Upper lobe of left lung (tissue), 6 donors: ENCODE measurements at regions not wholly inside any gene's neighbourhood (a gene's known extent, or its start where the extent isn't known, plus 50 kb on each side); places are given as distances from the start of the nearest gene placed in this dataset.

Experiments
- ATAC-seq, 2 donors: fragments of 200-7000 bp; cut with Tn5 transposase; one replicate each; pipeline ENCODE4 v1.9.1; 2022; ENCODE audit warnings: mild to moderate bottlenecking in 2 of 2, moderate library complexity in 2 of 2; ENCODE audit not compliant: low FRiP score in 2 of 2
- DNase-seq, 2 donors: peaks; one replicate each; pipeline ENCODE4 v3.0.0-alpha.2; 2019 to 2020
- H3K27ac ChIP-seq, 4 donors: fragments of 200-600 bp; sonication (generic); one replicate each; pipeline ENCODE4 v1.5.1; 2016 to 2019
- H3K27me3 ChIP-seq, 4 donors: fragments of 200-600 bp; sonication (generic); one replicate each; pipeline ENCODE4 v1.5.1; 2017 to 2019
- H3K36me3 ChIP-seq, 4 donors: fragments of 200-600 bp; sonication (generic); one replicate each; pipeline ENCODE4 v1.5.1; 2016 to 2019
- H3K4me1 ChIP-seq, 4 donors: fragments of 200-600 bp; sonication (generic); one replicate each; pipeline ENCODE4 v1.5.1; 2018 to 2019
- H3K4me3 ChIP-seq, 4 donors: fragments of 200-600 bp; sonication (generic); one replicate each; pipeline ENCODE4 v1.5.1; 2017 to 2019; ENCODE audit warnings: mild to moderate bottlenecking in 2 of 4, moderate library complexity in 1 of 4
- H3K9me3 ChIP-seq, 4 donors: fragments of 200-600 bp; sonication (generic); one replicate each; pipeline ENCODE4 v1.5.1; 2018 to 2019
- EP300 ChIP-seq, 4 donors: sonication (generic); formaldehyde crosslinking; IDR thresholded peaks; one replicate each; pipeline ENCODE4 v1.5.1; 2017; ENCODE audit warnings: antibody characterized with exemption in 4 of 4, control low read depth in 2 of 4
- POLR2A ChIP-seq, 4 donors: fragments of 450-650 bp; IDR thresholded peaks; one replicate each; pipeline ENCODE4 v1.5.1; 2016 to 2017; ENCODE audit warnings: antibody characterized with exemption in 4 of 4, mild to moderate bottlenecking in 2 of 4
- POLR2AphosphoS5 ChIP-seq, 2 donors: sonication (generic); formaldehyde crosslinking; IDR thresholded peaks; one replicate each; pipeline ENCODE4 v1.5.1; 2017; ENCODE audit warnings: antibody characterized with exemption in 2 of 2
- WGBS, 2 donors: methylation state at CpG; one replicate each; pipeline ENCODE4 v1.1.5; 2017 to 2018; 5-methylcytosine and 5-hydroxymethylcytosine counted together
- TF ChIP-seq, protein P1 (sequence below), 6 experiments: fragments of 450-650 bp in 4 of 6; fragments of 200-600 bp in 2 of 6; sonication (generic) in 2 of 6; IDR thresholded peaks; one replicate each; pipeline ENCODE4 v1.5.1; 2016 to 2019; ENCODE audit warnings: antibody characterized with exemption in 6 of 6
- donor health status: DM: no; HTN: no; CAD: no; lungs with moderate emphysema.
- donor health status: DM: no; HTN: yes; CAD: no; lungs with severe emphysema.

DNA sequence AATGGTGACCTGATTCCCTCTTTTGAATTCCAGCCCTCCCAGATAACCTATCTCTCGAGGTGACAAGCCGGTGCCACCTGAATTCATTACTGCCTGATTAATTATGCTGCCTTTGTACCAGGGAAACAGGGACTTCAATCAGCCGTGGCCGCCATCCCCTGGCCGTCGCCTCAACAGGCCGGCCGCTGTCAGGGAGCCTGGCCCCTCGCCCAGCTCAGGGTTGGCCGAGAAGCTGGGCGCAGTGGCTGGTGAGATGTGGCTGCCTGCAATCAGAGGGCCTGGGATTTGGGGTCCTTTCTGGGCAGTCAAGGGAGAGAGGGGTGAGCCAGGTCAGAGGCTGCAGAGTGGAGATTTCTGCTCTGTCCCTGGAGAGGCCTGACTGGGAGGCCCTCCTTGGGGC, 91.2 kb downstream of the KCTD15 start:
- DNase-seq = peak in 1 of 2 donors; percentile 52
- Histone ChIP-seq H3K36me3 (no peaks in the 10 kb centered on the region), H3K27me3 (no peaks in the 10 kb centered on the region), H3K4me3 (no peak overlapping the region), H3K4me1 (peaks cover 0 to 14% (median 13%) of the 10 kb centered on the region in 4 donors), H3K9me3 (no peaks in the 10 kb centered on the region), H3K27ac (no peak overlapping the region)
- TF ChIP-seq POLR2A (IDR thresholded peaks at IDR 0.05) (no peak), EP300 (IDR thresholded peaks at IDR 0.05) (no peak), POLR2AphosphoS5 (IDR thresholded peaks at IDR 0.05) (no peak)
- TF ChIP-seq, protein P1, sequence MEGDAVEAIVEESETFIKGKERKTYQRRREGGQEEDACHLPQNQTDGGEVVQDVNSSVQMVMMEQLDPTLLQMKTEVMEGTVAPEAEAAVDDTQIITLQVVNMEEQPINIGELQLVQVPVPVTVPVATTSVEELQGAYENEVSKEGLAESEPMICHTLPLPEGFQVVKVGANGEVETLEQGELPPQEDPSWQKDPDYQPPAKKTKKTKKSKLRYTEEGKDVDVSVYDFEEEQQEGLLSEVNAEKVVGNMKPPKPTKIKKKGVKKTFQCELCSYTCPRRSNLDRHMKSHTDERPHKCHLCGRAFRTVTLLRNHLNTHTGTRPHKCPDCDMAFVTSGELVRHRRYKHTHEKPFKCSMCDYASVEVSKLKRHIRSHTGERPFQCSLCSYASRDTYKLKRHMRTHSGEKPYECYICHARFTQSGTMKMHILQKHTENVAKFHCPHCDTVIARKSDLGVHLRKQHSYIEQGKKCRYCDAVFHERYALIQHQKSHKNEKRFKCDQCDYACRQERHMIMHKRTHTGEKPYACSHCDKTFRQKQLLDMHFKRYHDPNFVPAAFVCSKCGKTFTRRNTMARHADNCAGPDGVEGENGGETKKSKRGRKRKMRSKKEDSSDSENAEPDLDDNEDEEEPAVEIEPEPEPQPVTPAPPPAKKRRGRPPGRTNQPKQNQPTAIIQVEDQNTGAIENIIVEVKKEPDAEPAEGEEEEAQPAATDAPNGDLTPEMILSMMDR (IDR thresholded peaks at IDR 0.05) = no peak
- ATAC-seq = no peak
- 86 to 96% methylated on average over 7 to 11 of the region's 11 CpGs for WGBS, 2 donors

DNA sequence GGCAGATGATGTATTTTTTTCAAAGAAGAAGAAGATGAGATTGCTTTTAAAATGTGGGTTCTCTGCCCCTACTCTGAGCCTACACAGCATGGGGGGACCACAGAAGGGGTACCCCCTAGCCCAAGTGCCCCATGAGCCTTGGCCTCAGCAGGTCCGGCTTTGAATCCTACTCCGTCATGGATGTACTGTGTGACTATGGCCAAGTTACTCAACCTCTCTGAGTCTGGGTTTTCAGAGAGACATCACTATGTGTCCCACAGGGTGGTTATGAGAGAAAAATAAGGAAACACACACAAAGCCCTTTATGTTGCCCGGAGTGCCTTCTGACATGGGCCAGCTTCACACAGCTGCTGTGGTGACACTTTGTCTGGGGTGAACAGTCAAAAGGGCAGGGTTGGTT, 92.0 kb downstream of the KCTD15 start:
- TF ChIP-seq, protein P1 (IDR thresholded peaks at IDR 0.05) = no peak
- TF ChIP-seq POLR2A (IDR thresholded peaks at IDR 0.05) (no peak), POLR2AphosphoS5 (IDR thresholded peaks at IDR 0.05) (no peak), EP300 (IDR thresholded peaks at IDR 0.05) (no peak)
- ATAC-seq (no peak), DNase-seq (no peak)
- Histone ChIP-seq H3K27me3 (no peaks in the 10 kb centered on the region), H3K36me3 (no peaks in the 10 kb centered on the region), H3K4me1 (peaks cover 0 to 9% (median 7%) of the 10 kb centered on the region in 4 donors), H3K9me3 (no peaks in the 10 kb centered on the region), H3K4me3 (no peak overlapping the region), H3K27ac (no peak overlapping the region)
- 86 to 100% methylated on average over 3 of the region's 3 CpGs for WGBS, 2 donors

DNA sequence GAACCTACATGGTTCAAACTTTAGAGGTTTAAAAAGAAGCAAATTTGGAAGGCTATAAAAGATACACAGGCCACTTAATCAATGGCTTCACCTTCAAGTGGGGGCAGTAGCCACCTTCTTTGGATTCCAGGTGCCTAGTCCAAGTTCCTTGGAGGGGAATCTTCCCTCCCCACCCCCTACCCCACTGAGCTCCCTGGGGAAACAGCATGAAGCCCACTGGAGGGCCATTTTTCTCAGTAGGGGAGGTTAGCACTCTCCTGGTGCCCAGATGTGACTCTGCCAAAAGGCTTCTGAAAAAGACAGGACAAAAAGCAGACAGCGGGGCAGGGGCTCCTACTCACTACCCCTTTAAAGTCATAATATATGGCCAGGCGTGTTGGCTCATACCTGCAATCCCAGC, 93.9 kb downstream of the KCTD15 start:
- no peak overlapping the region for H3K27ac ChIP-seq
- H3K27me3 ChIP-seq = no peaks in the 10 kb centered on the region
- TF ChIP-seq EP300 (IDR thresholded peaks at IDR 0.05) (no peak), POLR2A (IDR thresholded peaks at IDR 0.05) (no peak), POLR2AphosphoS5 (IDR thresholded peaks at IDR 0.05) (no peak)
- TF ChIP-seq, protein P1 (IDR thresholded peaks at IDR 0.05) = no peak
- ATAC-seq (no peak), DNase-seq (no peak)
- no peaks in the 10 kb centered on the region for H3K36me3 ChIP-seq
- 92 to 96% methylated on average over 2 of the region's 2 CpGs for WGBS, 2 donors
- H3K4me1 ChIP-seq = no peaks in the 10 kb centered on the region
- H3K4me3 ChIP-seq = no peak overlapping the region
- H3K9me3 ChIP-seq = no peaks in the 10 kb centered on the region

DNA sequence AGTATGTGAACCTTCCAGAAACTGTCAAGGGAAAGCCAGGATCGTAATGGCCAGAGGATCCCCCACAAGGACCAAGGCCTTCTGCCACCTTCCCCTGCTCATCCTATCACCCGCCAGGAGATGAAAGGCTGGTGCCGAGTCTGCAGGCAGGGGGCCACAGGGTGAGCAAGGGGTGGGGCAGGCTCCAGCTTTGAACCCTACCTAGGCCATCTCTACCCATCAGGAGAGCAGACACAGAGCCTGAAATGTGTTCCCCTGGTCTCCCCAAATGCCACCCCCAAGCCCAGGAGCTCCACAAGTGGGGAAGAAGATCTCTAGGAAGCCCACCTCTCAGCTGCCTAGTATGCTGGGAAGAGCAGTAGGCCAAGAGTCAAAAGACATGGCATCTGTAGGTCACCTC, 95.1 kb downstream of the KCTD15 start:
- Histone ChIP-seq H3K36me3 (no peaks in the 10 kb centered on the region), H3K4me3 (no peak overlapping the region), H3K27me3 (no peaks in the 10 kb centered on the region), H3K27ac (no peak overlapping the region), H3K4me1 (no peaks in the 10 kb centered on the region), H3K9me3 (no peaks in the 10 kb centered on the region)
- ATAC-seq (no peak), DNase-seq (no peak)
- WGBS, 2 donors = 88 to 89% methylated on average over 3 of the region's 3 CpGs
- TF ChIP-seq POLR2A (IDR thresholded peaks at IDR 0.05) = no peak
- no peak for TF ChIP-seq EP300 (IDR thresholded peaks at IDR 0.05)
- TF ChIP-seq POLR2AphosphoS5 (IDR thresholded peaks at IDR 0.05) = no peak
- TF ChIP-seq, protein P1 (IDR thresholded peaks at IDR 0.05) = no peak

DNA sequence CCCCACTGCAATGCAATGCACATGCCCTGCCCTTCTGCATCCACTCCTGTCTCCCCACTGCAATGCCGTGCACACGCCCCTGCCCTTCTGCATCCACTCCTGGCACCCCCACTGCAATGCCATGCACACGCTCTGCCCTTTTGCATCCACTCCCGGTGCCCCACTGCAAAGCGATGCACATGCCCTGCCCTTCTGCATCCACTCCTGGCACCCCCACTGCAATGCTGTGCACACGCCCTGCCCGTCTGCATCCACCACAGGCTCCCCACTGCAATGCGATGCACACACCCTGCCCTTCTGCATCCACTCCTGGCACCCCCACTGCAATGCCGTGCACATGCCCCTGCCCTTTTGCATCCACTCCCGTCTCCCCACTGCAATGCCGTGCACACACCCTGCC, 98.1 kb downstream of the KCTD15 start:
- TF ChIP-seq, protein P1 (IDR thresholded peaks at IDR 0.05) = no peak
- TF ChIP-seq EP300 (IDR thresholded peaks at IDR 0.05) (no peak), POLR2A (IDR thresholded peaks at IDR 0.05) (no peak), POLR2AphosphoS5 (IDR thresholded peaks at IDR 0.05) (no peak)
- H3K4me1 ChIP-seq = no peaks in the 10 kb centered on the region
- H3K9me3 ChIP-seq = peaks cover 9 to 13% (median 10%) of the 10 kb centered on the region in 4 donors
- H3K27me3 ChIP-seq = no peaks in the 10 kb centered on the region
- 84% methylated on average over 11 of the region's 11 CpGs for WGBS, 2 donors
- H3K36me3 ChIP-seq = no peaks in the 10 kb centered on the region
- H3K4me3 ChIP-seq = no peak overlapping the region
- ATAC-seq = no peak
- DNase-seq = peak in 1 of 2 donors; percentile 43
- no peak overlapping the region for H3K27ac ChIP-seq
